ENCODE measurements at regions not wholly inside any gene's neighbourhood (a gene's known extent, or its start where the extent isn't known, plus 50 kb on each side); places are given as distances from the start of the nearest gene placed in this dataset.
"Not testable (repeated sequence)": the region's sequence is repeated elsewhere in the genome, so short reads cannot be mapped to it uniquely, and the experiment has no call there.

GRCh38 chrX:5702890-5703289, 525.8 kb downstream of the NLGN4X start:
- no peak for DNase-seq (ENCODE audit: low read depth in 1 of 2, low spot score in 1 of 2)

- DNase-seq (ENCODE audit: low read depth in 1 of 2, low spot score in 1 of 2) = no peak
Measured at GRCh38 chrX:5695971-5696370, 532.7 kb downstream of the NLGN4X start.

GRCh38 chrX:5683996-5684395, 544.7 kb downstream of the NLGN4X start:
- DNase-seq (ENCODE audit: low read depth in 1 of 2, low spot score in 1 of 2) = no peak

GRCh38 chrX:5681159-5681558, 547.5 kb downstream of the NLGN4X start:
- no peak for DNase-seq (ENCODE audit: low read depth in 1 of 2, low spot score in 1 of 2)

- no peak for DNase-seq (ENCODE audit: low read depth in 1 of 2, low spot score in 1 of 2)
Measured at GRCh38 chrX:5674036-5674435, 554.6 kb downstream of the NLGN4X start.

- DNase-seq (ENCODE audit: low read depth in 1 of 2, low spot score in 1 of 2) = no peak
Measured at GRCh38 chrX:5672099-5672498, 556.6 kb downstream of the NLGN4X start.

- not testable (repeated sequence) for DNase-seq (ENCODE audit: low read depth in 1 of 2, low spot score in 1 of 2)
Measured at GRCh38 chrX:5666689-5667088, 562.0 kb downstream of the NLGN4X start.

- DNase-seq (ENCODE audit: low read depth in 1 of 2, low spot score in 1 of 2) = no peak
Measured at GRCh38 chrX:5656544-5656943, 572.1 kb downstream of the NLGN4X start.

- DNase-seq (ENCODE audit: low read depth in 1 of 2, low spot score in 1 of 2) = no peak
Measured at GRCh38 chrX:5650904-5651303, 577.8 kb downstream of the NLGN4X start.

- no peak for DNase-seq (ENCODE audit: low read depth in 1 of 2, low spot score in 1 of 2)
Measured at GRCh38 chrX:5648941-5649568, 579.6 kb downstream of the NLGN4X start.

GRCh38 chrX:5646818-5647217, 581.8 kb downstream of the NLGN4X start:
- no peak for DNase-seq (ENCODE audit: low read depth in 1 of 2, low spot score in 1 of 2)

GRCh38 chrX:5644776-5645175, 583.9 kb downstream of the NLGN4X start:
- no peak for DNase-seq (ENCODE audit: low read depth in 1 of 2, low spot score in 1 of 2)

GRCh38 chrX:5640071-5640470, 588.6 kb downstream of the NLGN4X start:
- no peak for DNase-seq (ENCODE audit: low read depth in 1 of 2, low spot score in 1 of 2)

GRCh38 chrX:5638572-5638971, 590.1 kb downstream of the NLGN4X start:
- no peak for DNase-seq (ENCODE audit: low read depth in 1 of 2, low spot score in 1 of 2)

GRCh38 chrX:5632887-5633286, 595.8 kb downstream of the NLGN4X start:
- DNase-seq (ENCODE audit: low read depth in 1 of 2, low spot score in 1 of 2) = no peak

- DNase-seq (ENCODE audit: low read depth in 1 of 2, low spot score in 1 of 2) = no peak
Measured at GRCh38 chrX:5632061-5632614, 596.5 kb downstream of the NLGN4X start.

- no peak for DNase-seq (ENCODE audit: low read depth in 1 of 2, low spot score in 1 of 2)
Measured at GRCh38 chrX:5617666-5618065, 611.0 kb downstream of the NLGN4X start.

- DNase-seq (ENCODE audit: low read depth in 1 of 2, low spot score in 1 of 2) = no peak
Measured at GRCh38 chrX:5595570-5595969, 633.1 kb downstream of the NLGN4X start.

GRCh38 chrX:5586726-5587125, 641.9 kb downstream of the NLGN4X start:
- DNase-seq (ENCODE audit: low read depth in 1 of 2, low spot score in 1 of 2) = no peak

- DNase-seq (ENCODE audit: low read depth in 1 of 2, low spot score in 1 of 2) = no peak
Measured at GRCh38 chrX:5575407-5575806, 653.3 kb downstream of the NLGN4X start.

GRCh38 chrX:5568934-5569333, 659.7 kb downstream of the NLGN4X start:
- DNase-seq (ENCODE audit: low read depth in 1 of 2, low spot score in 1 of 2) = no peak

- DNase-seq (ENCODE audit: low read depth in 1 of 2, low spot score in 1 of 2) = no peak
Measured at GRCh38 chrX:5559386-5559785, 669.3 kb downstream of the NLGN4X start.

- no peak for DNase-seq (ENCODE audit: low read depth in 1 of 2, low spot score in 1 of 2)
Measured at GRCh38 chrX:5549512-5549911, 679.2 kb downstream of the NLGN4X start.
